ENCODE measurements at regions not wholly inside any gene's neighbourhood (a gene's known extent, or its start where the extent isn't known, plus 50 kb on each side); places are given as distances from the start of the nearest gene placed in this dataset.

- CTCF ChIA-PET = no interaction called here
- no peak for TF ChIP-seq CTCF (IDR thresholded peaks at IDR 0.05; ENCODE audit: control extremely low read depth, extremely low read depth, low read depth, missing control alignments)
Observed at GRCh38 chr3:184642631-184643285, 69.1 kb downstream of the MAGEF1 start.

GRCh38 chr3:184641430-184641829 lies 70.4 kb downstream of the MAGEF1 start:
- CTCF ChIA-PET = interaction anchor here (0.8 to 1.1 kb wide), 3 partner anchors 10 to 82 kb away, joined by 3 to 4 read pairs (median 4); no protein-coding TSS in a partner anchor
- POLR2A ChIA-PET = no interaction called here
- DNase-seq (ENCODE audit: extremely low spot score) = no peak
- no peak for TF ChIP-seq CTCF (IDR thresholded peaks at IDR 0.05; ENCODE audit: control extremely low read depth, extremely low read depth, low read depth, missing control alignments)

More at GRCh38 chr3:184642631-184643285, 69.1 kb downstream of the MAGEF1 start:
- DNase-seq (ENCODE audit: extremely low spot score) = no peak
- POLR2A ChIA-PET = no interaction called here

- ChIA-PET POLR2A (no interaction called here), CTCF (interaction anchor here (1.0 to 1.1 kb wide), 2 partner anchors 12 to 78 kb away, joined by 3 read pairs; partner anchors contain the start of gene EPHB3)
- no peak for DNase-seq (ENCODE audit: extremely low spot score)
- no peak for TF ChIP-seq CTCF (IDR thresholded peaks at IDR 0.05; ENCODE audit: control extremely low read depth, extremely low read depth, low read depth, missing control alignments)
Observed at GRCh38 chr3:184639351-184639750, 72.5 kb downstream of the MAGEF1 start.

GRCh38 chr3:184637705-184638104 lies 74.2 kb downstream of the MAGEF1 start:
- no peak for DNase-seq (ENCODE audit: extremely low spot score)
- ChIA-PET POLR2A (no interaction called here), CTCF (interaction anchor here (0.9 to 1.2 kb wide), 2 partner anchors 52 to 61 kb away, joined by 3 read pairs; no protein-coding TSS in a partner anchor)
- TF ChIP-seq CTCF (IDR thresholded peaks at IDR 0.05; ENCODE audit: control extremely low read depth, extremely low read depth, low read depth, missing control alignments) = no peak

- ChIA-PET CTCF (interaction anchor here (0.9 to 1.2 kb wide), 2 partner anchors 53 to 60 kb away, joined by 3 read pairs; no protein-coding TSS in a partner anchor), POLR2A (no interaction called here)
- DNase-seq (ENCODE audit: extremely low spot score) = no peak
- no peak for TF ChIP-seq CTCF (IDR thresholded peaks at IDR 0.05; ENCODE audit: control extremely low read depth, extremely low read depth, low read depth, missing control alignments)
Observed at GRCh38 chr3:184636741-184637316, 75.0 kb downstream of the MAGEF1 start.

- POLR2A ChIA-PET = no interaction called here
- TF ChIP-seq CTCF (IDR thresholded peaks at IDR 0.05; ENCODE audit: control extremely low read depth, extremely low read depth, low read depth, missing control alignments) = no peak
- CTCF ChIA-PET = no interaction called here
Observed at GRCh38 chr3:184635774-184636173, 74.2 kb downstream of the EPHB3 start.

More at GRCh38 chr3:184635774-184636173, 74.2 kb downstream of the EPHB3 start:
- DNase-seq (ENCODE audit: extremely low spot score) = no peak
